Nephron (organoid): ENCODE measurements at regions not wholly inside any gene's neighbourhood (a gene's known extent, or its start where the extent isn't known, plus 50 kb on each side); places are given as distances from the start of the nearest gene placed in this dataset.

ENCODE experiments used
- H3K27ac Mint-ChIP-seq, 3 experiments: 2 replicates each; pipeline ENCODE4 v1.8.0; 2020; ENCODE audit warnings: mixed read lengths in 3 of 3, mild to moderate bottlenecking in 2 of 3, moderate library complexity in 1 of 3
- H3K27me3 Mint-ChIP-seq: 2 replicates; pipeline ENCODE4 v1.8.0; 2021; ENCODE audit warnings: low read depth, mild to moderate bottlenecking, moderate library complexity, mixed read lengths
- H3K36me3 Mint-ChIP-seq: 2 replicates; pipeline ENCODE4 v1.8.0; 2020; ENCODE audit warnings: low read depth, mixed read lengths
- H3K4me1 Mint-ChIP-seq: 2 replicates; pipeline ENCODE4 v1.8.0; 2020; ENCODE audit warnings: mixed read lengths
- H3K4me3 Mint-ChIP-seq, 3 experiments: 2 replicates each; pipeline ENCODE4 v1.8.0; 2020; ENCODE audit warnings: mild to moderate bottlenecking in 3 of 3, mixed read lengths in 3 of 3, moderate library complexity in 2 of 3
- H3K9me3 Mint-ChIP-seq: 2 replicates; pipeline ENCODE4 v1.8.0; 2020; ENCODE audit warnings: mixed read lengths
- TF ChIP-seq, protein P1 (sequence below), 3 experiments: fragments of 200-600 bp; sonication (generic); IDR thresholded peaks; one replicate each; pipeline ENCODE4 v1.5.0; 2021; ENCODE audit warnings: antibody characterized with exemption in 3 of 3; ENCODE audit not compliant: unreplicated experiment in 3 of 3

DNA sequence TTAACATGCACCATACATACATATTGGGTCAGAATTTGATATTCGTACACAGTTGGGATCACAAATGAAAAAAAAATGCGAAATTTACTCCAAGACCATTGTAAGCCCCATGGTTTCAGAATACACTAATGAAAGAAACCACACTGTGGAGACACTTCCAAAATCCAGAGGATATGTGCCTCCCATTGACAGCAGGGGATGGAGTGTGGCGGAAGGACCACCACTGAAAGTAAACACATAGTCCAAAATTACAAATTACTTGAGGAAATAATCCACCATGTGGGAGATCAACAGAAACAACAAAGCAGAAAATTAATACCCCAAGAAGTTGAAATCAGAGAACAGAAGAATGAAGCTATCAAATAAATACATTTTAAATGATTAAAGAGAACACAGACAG is 291.6 kb upstream of the PAPPA start:
- Mint-ChIP-seq H3K36me3 (no peaks in the 10 kb centered on the region), H3K27me3 (peaks cover 4% of the 10 kb centered on the region), H3K27ac (no peak overlapping the region), H3K9me3 (no peaks in the 10 kb centered on the region), H3K4me1 (no peaks in the 10 kb centered on the region), H3K4me3 (no peak overlapping the region)
- TF ChIP-seq, protein P1, sequence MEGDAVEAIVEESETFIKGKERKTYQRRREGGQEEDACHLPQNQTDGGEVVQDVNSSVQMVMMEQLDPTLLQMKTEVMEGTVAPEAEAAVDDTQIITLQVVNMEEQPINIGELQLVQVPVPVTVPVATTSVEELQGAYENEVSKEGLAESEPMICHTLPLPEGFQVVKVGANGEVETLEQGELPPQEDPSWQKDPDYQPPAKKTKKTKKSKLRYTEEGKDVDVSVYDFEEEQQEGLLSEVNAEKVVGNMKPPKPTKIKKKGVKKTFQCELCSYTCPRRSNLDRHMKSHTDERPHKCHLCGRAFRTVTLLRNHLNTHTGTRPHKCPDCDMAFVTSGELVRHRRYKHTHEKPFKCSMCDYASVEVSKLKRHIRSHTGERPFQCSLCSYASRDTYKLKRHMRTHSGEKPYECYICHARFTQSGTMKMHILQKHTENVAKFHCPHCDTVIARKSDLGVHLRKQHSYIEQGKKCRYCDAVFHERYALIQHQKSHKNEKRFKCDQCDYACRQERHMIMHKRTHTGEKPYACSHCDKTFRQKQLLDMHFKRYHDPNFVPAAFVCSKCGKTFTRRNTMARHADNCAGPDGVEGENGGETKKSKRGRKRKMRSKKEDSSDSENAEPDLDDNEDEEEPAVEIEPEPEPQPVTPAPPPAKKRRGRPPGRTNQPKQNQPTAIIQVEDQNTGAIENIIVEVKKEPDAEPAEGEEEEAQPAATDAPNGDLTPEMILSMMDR (IDR thresholded peaks at IDR 0.05; ENCODE audit: unreplicated experiment in 3 of 3), result no peak

DNA sequence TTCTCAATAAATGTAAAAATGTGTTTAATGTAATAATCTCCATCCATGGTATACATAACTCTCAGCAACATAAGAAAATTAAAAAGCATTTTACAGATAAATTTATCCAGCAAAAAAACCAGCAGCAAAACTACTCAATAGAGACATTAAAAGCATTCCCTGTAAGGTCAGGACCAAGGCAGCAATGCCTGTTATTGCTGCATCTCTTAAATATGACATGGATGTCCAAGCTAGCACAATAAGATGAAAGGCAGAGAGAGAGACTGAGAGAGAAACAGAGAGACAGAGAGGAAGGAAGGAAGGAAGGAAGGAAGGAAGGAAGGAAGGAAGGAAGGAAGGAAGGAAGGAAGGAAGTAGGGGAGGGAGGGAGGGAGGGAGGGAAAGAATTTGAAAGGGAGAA is 289.0 kb upstream of the PAPPA start:
- Mint-ChIP-seq H3K4me1 (no peaks in the 10 kb centered on the region), H3K27me3 (peaks cover 4% of the 10 kb centered on the region), H3K4me3 (no peak overlapping the region), H3K27ac (no peak overlapping the region), H3K9me3 (no peaks in the 10 kb centered on the region), H3K36me3 (no peaks in the 10 kb centered on the region)
- TF ChIP-seq, protein P1 (IDR thresholded peaks at IDR 0.05; ENCODE audit: unreplicated experiment in 3 of 3), result no peak

DNA sequence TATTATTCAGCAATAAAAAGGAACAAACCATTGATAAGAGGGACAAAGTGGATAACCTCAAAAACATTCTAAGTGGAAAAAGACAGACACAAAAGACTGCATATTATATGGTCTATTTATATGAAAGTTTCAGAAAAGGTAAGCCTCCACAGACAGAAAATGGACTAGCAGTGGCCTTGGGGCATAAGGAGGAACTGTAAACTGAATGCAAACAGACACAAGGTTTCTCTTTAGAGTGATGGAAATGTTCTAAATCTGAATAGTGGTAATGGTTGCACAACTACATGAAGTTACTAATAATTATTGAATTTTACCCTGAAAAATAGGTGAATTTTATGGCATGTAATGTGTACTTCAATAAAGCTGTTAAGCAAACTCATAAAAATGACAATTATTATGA is 286.3 kb upstream of the PAPPA start:
- Mint-ChIP-seq H3K4me1 (no peaks in the 10 kb centered on the region), H3K27ac (no peak overlapping the region), H3K27me3 (peaks cover 6% of the 10 kb centered on the region), H3K36me3 (no peaks in the 10 kb centered on the region), H3K4me3 (no peak overlapping the region), H3K9me3 (no peaks in the 10 kb centered on the region)
- TF ChIP-seq, protein P1 (IDR thresholded peaks at IDR 0.05; ENCODE audit: unreplicated experiment in 3 of 3), result no peak

DNA sequence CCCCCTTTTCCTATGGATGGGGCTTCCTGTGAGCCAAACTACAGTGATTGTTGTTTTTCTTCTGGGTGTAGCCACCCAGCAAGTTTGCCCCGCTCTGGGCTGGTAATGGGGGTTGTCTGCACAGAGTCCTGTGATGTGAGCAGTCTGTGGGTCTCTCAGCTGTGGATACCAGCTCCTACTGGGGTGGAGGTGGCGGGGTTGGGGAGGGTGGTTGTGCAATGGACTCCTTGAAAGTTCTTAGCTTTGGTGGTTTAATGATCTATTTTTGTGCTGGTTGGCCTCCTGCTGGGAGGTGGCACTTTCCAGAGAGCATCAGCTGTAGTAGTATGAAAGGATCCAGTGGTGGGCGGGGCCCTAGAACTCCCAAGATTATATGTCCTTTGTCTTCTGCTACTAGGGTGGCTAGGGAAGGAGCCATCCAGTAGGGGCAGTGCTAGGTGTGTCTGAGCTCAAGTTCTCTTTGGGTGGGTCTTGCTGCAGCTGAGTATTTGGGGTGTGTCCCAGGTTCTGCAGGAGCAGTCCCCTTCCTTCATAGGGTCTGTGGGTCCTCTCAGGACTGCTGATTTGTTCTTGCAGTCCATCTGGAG is 275.6 kb upstream of the PAPPA start:
- H3K27me3 Mint-ChIP-seq, result no peaks in the 10 kb centered on the region
- no peaks in the 10 kb centered on the region for H3K4me1 Mint-ChIP-seq

DNA sequence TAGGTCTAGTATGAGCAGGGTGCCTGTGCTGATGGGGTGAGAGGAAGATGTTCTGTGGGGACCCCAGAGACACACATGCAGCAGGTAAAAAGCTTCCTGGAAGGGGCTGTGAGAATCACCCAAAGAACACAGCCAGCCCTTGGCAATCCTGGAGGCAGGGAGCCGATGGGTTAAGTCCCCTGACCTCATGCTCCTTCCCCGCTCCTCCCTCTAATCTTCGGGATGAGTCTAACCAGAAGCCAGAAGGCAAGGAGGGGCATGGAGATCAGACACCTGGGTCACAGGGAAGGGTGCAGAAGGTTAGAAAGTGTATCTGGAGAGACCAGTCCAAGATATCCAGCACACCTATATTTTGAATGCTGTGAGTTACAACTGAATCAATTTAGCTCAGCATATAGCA is 274.1 kb upstream of the PAPPA start:
- H3K27ac Mint-ChIP-seq, result no peak overlapping the region
- no peaks in the 10 kb centered on the region for H3K36me3 Mint-ChIP-seq
- peaks cover 17% of the 10 kb centered on the region for H3K9me3 Mint-ChIP-seq
- TF ChIP-seq, protein P1 (IDR thresholded peaks at IDR 0.05; ENCODE audit: unreplicated experiment in 3 of 3), result no peak
- no peaks in the 10 kb centered on the region for H3K4me1 Mint-ChIP-seq
- no peaks in the 10 kb centered on the region for H3K27me3 Mint-ChIP-seq
- no peak overlapping the region for H3K4me3 Mint-ChIP-seq

More for the DNA sequence above, 275.6 kb upstream of the PAPPA start:
- H3K27ac Mint-ChIP-seq, result no peak overlapping the region
- H3K4me3 Mint-ChIP-seq, result no peak overlapping the region
- no peaks in the 10 kb centered on the region for H3K36me3 Mint-ChIP-seq
- TF ChIP-seq, protein P1 (IDR thresholded peaks at IDR 0.05; ENCODE audit: unreplicated experiment in 3 of 3), result no peak
- H3K9me3 Mint-ChIP-seq, result peaks cover 19% of the 10 kb centered on the region

DNA sequence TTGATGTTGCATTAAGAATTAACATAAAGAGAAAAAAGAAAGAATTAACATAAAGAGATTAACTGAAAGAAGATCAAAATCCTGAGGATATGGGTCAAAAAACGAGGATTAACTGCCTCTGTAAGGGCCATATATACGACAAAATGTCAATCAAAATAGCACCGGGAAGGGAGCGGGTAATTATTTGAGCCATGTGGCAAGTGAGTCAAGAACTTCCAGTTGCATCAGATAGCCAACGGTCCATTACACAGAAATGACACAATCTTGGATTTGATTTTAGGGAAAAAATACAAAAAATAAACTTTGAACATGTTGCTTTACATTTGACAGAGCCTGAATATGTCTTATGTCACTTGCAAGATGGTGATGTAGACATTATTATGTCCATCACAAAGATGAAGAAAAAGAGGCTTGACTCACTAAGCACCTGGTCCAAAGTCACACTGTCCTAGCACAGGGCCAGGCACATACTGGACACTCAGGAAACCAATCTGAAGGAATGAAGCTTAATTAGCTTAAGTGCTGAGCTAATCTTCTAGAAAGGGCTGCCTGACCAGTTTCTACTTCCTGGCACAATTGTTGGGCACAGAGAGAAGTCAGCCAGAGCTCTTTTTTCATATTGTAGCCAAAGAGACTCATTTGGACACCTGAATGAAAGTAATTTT is 273.2 kb upstream of the PAPPA start:
- H3K9me3 Mint-ChIP-seq, result peaks cover 14% of the 10 kb centered on the region
- no peak overlapping the region for H3K27ac Mint-ChIP-seq
- TF ChIP-seq, protein P1 (IDR thresholded peaks at IDR 0.05; ENCODE audit: unreplicated experiment in 3 of 3), result no peak
- no peak overlapping the region for H3K4me3 Mint-ChIP-seq
- H3K27me3 Mint-ChIP-seq, result no peaks in the 10 kb centered on the region
- no peaks in the 10 kb centered on the region for H3K4me1 Mint-ChIP-seq
- H3K36me3 Mint-ChIP-seq, result no peaks in the 10 kb centered on the region
